Activated CD8-positive, alpha-beta memory T cell treated with anti-CD3 and anti-CD28 coated beads, Interleukin-2, amount 50 U/mL, for 1 hour (primary cell): ENCODE measurements at regions not wholly inside any gene's neighbourhood (a gene's known extent, or its start where the extent isn't known, plus 50 kb on each side); places are given as distances from the start of the nearest gene placed in this dataset.

Experiments used
- DNase-seq: peaks from one replicate; pipeline ENCODE4 v3.0.0-alpha.2; 2020; ENCODE audit errors: extremely low read depth

DNA sequence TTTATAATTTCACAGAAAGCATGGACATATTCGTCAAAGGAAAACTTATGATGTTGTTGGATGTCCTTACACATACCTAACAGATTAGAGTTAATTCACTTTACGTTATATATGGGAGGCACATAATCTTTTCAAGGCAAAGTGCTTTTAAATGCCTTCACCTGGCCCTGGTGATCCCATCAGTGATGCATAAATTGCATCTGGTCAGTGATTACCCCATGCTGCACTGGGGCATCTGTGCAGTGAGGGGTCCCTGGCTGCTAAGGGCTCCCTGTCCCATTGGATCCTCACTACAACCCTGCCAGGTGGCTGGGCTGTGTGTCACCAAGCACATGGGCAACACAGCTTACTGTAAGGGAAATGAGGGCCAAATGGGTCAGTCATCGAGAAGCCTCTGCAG, 441.1 kb downstream of the RPS24 start:
- no peak for DNase-seq

DNA sequence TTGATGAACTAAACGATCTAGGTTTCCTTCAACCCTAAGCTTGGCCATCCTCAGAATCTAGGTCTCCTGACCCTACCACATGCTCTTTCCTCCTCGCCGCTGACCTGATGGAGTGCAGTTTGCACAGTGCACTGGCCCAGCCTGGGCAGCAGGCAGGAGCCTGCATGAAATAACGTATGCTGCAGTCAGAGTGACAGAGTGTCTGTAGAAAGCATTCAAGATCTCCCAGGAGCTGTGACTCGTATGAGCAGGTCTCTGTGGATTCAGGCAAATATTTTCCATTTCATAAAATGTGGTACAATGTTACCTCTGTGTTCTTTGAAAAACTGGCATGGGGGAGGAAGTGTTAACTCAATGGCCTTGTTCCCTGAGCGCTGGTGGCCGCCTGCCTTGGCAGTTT, 441.8 kb downstream of the RPS24 start:
- no peak for DNase-seq

DNA sequence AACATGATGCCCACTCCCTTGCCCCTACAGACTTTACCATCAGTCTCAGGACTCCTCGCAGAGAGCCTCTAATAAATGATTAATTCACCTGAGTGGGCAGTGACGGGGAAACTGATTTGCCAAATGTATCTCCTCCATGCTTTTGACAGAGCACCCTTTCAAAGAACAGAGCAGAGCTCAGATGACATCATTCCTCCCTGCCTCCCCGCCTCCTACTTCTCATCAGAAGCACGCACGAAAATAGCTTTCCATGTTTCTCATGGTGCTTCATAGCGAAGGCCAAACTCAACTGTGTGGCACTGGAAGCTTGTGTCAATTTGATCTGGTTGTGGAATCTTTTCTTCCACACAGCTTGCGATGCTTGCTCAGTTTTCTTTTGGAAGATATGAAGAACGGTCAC, 442.5 kb downstream of the RPS24 start:
- no peak for DNase-seq

DNA sequence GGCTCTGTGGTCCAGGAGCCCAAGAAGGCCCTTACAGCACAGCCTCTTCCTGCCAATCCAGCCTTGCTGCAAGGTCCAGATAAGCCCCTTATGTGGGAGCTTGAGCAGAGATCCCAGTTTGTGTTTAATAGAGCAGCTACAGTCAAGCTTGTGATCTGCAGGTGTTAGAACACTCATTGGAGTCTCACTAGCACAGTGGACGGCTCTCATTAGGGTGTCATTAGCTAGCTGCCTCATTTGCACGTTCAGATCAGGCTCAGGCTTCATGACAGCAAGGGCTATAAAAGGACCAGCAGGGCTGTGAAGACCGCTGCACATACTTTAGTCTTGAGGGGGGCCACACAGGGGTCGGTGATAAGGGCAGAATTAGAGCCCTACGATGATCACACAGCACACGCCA, 443.2 kb downstream of the RPS24 start:
- DNase-seq = no peak

DNA sequence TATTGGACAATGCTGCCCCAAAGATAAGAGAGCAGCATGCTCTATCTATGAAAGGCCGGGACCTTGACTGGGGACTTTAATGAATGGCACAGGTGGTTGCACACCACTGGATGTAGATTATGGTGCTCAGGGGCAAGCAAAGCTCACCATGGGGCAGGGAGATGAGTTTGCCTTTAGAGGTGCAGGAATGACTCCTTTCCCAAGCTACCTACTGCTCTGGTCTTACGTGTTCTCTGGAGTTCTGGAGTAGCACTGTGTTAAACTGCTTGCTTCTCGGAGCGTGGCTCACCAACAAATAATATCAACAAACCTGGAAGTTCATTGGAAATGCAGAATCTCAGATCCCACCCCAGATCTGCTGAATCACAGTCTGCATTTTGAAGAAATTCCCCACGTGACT, 445.3 kb downstream of the RPS24 start:
- DNase-seq = no peak

DNA sequence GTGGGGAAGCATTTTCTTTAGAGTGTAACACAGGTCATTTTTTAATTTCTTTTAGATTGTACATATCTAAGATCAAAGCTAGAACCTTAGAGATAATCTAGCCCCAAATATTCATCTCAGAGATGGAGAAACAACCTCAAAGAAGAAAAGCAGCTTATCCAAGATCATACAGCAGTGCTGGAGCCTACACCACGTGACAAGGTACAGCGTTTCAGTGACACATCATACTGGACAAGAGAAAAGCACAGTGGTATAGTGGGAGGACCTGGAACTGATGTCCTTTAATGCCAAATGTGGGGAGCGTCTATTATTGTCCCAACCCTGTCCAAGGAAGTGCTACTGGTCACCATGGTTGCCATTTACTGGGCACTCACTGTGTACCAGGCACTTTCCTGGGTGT, 445.8 kb downstream of the RPS24 start:
- no peak for DNase-seq

DNA sequence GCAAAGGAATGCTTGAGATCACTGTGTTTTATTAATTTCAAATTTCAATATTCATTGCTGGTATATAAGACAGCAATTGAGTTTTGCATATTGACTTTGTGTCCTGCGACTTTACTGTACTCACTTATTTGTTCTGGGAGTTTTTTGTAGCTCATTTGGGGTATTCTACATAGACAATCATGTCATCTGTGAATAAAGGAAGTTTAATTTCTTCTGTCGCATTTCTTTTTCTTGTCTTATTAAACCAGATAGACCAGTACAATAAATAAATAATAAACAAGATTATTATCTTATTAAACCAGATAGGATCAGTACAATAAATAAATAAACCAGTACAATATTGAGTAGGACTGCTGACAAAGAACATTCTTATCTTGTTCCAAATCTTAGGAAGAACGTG, 448.2 kb downstream of the RPS24 start:
- no peak for DNase-seq

DNA sequence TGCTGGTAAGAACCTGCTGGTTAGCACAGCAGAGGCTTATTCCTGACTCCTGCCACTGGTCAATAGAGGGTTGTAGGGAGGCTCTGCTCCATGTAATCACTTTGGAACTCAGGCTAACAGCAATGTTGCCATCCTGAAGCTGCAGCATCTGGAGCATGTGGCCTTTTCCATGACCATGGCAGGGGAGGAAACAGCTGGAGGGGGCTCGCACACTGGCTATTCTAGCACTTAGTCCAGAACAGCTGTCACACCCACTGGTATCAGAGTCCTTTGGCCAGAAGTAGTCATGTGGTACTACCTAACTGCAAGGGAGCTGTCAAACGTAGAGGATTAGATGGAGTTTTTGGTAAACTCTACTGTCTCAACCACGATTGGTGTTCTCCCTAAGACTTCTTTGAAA, 450.0 kb downstream of the RPS24 start:
- no peak for DNase-seq

DNA sequence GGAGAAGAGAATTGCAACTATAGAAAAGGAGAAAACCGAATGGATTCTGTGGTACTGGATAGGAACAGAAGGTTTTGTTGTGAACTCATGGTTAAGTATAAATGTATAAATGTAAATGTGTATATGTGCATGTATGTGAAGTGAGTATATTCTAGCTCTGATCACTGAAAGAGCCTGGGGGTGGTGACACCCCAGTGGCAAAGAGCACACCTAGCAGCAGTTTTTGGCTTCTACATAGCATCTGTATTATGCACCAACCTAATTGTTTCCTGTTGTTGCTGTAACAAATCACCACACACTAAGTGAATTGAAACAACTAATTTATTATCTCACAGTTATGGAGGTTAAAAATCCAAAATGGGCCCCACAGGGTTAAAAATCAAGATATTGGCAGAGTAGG, 455.4 kb downstream of the RPS24 start:
- DNase-seq = no peak

DNA sequence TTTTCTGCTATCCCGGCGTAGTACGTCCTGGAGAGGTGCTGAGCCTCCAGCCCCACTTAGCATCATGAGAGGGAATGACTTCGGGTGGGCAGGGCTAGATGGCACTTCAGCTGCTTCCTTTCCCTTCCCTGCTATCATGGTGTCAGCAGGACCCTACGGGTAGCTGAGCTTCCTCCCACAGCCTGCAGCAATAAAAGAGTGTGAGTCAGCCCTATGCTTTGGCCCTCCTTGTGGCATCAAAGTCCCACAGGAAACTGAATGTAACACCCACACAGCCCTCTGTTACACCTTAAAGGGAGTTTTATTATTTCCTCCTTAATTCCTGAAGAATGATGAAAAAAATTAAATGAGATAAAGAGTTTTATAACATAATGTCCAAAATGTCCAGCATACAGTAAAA, 458.1 kb downstream of the RPS24 start:
- no peak for DNase-seq

DNA sequence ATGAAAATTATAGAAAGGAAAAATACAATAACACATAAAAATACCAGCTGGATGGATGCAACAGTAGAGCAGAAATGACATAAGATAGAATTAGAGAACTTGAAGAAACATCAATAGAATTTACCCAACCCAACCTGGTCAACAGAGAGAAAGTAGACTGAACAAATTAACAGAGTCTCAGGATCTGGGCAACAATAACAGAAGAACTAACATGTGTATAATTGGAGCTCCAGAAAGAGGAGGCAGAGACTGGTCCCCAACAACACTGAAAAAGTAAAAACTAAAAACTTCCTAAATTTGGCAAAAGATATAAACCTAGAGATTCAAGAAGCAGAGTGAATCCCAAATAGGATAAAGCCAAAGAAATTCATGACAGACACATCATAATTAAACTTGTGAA, 458.8 kb downstream of the RPS24 start:
- DNase-seq = no peak

DNA sequence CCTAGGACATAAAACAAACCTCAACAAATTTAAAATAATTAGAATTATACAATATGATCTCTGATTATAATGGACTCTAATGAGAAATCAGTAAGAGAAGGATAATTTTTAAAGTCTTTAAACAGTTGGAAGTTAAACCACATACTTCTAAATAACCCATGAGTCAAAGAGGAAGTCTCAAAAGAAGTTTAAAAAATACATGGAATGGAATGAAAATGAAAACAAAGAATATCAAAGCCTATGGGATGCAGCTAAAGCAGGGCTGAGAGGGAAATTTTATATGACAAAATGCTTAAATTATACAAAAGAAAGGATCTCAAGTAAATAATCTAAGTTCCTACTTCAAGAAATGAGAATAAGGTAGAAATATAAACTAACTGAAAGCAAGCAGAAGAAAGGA, 460.5 kb downstream of the RPS24 start:
- no peak for DNase-seq

DNA sequence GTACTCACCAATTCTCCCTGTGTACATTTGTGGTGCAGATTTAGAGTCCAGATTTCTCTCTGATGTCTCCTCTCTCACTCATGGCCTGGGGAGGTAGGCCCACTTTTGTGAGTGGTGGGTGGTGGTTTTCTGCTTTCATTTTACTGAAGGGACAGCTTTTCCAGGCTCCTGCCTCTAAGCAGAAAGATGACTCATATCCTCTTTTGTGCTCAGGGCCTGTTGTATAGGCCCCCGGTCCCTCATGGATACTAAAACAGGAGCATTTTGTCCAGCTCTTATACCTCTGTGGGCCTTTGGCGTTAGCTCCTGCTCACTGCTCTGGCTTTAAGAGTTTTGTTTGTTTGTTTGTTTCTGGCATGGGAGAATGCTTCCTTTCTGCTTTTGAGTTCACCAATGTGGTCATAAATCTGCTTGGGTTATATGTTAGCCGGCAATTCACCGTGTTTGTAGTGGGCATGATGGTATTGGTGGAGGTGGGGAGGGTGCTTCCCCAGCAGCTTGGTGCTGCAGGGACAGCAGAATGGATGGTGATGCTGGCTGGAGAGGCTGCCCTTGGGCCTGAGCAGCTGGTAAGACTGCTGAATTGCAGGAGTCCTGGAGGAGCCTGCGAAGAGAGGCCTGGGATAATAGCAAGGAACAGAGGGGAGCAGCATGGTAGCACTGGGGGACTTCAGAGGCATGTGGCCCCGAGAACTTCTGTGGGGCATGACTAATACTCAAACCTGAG, 468.7 kb downstream of the RPS24 start:
- DNase-seq = no peak

DNA sequence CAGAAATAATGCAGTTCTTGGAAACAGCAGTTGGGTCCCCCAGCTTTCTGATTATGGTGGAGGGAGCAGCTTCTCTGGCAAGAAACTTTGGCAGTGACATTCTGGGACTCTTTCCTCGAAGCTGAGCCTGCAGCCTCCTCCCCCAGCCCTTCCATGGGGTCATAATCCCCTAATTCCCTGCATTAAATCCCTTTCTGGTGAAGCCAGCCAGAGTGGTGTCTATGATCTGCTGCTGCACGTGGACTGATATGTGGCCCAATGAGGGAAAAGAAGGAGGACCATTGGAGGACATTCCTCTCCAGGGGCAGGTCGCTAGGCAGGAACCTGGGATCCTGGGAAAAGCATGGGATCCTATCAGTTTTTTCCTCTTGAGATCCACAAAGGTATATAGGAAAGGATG, 470.5 kb downstream of the RPS24 start:
- DNase-seq = no peak

DNA sequence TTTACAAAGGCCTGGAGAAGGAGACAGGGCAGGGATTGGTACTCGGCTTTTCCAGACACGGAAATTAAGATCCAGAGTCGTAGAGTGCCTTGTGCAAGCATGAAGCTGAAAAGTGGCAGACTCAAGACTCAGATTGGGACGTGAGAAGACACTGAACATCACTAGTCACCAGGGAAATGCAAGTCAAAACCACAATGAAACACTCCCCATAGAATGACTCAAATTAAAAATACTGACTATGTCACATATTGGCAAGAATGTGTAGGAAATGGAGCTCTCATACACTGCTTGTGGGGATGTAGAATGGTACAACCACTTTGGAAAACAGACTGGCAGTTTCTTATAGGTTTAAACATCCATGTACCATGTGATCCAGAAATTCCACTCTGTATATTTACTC, 472.0 kb downstream of the RPS24 start:
- DNase-seq = no peak

DNA sequence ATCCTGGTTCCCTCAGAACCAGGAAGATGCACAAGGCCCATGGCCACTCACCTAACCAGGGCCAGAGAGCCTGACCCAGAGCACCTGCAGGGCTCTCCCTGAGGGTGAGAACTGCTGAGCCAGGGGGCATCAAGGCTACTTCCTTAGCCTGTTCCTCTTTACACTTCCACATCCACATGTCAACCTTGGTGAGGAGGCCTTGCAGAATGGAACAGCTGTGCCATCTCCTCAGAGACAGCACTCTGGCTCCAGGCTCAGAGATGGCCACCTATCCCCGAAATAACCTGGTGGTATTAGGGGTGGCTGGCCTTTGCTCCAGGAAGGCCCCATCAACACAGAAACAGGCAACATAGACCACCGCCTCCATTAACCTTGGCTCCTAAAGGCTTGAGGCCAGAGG, 473.0 kb downstream of the RPS24 start:
- no peak for DNase-seq

DNA sequence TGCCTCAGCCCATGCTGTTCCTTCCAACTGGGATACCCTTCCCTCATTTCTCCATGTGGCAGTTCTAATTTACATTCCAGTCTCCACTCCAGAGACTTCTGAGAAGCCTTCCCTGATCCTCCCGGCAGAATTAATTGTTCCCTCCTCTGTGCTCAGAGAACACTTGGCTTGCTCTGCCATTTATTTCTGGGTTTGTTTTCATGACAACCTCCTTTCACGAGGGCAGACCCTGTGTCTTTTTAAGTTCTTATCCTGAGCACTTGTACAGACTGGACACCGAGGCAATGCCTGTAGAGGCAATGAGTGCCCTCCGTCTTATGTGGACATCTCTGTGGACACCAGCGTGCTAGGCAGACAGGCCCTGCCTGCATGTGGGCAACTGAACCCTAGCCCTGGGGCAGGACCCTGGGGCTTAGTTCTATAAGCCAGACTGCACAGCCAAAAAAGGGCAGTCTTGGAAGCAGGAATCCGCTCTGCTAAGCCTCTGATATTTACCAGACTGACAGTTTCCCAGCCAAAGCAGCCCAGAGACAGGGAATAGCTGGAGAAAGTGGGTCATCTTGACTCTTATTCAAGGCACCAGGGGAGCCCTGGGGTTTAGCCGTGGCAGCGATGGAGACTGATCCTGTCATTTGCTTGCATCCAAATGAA, 474.0 kb downstream of the RPS24 start:
- DNase-seq = no peak

DNA sequence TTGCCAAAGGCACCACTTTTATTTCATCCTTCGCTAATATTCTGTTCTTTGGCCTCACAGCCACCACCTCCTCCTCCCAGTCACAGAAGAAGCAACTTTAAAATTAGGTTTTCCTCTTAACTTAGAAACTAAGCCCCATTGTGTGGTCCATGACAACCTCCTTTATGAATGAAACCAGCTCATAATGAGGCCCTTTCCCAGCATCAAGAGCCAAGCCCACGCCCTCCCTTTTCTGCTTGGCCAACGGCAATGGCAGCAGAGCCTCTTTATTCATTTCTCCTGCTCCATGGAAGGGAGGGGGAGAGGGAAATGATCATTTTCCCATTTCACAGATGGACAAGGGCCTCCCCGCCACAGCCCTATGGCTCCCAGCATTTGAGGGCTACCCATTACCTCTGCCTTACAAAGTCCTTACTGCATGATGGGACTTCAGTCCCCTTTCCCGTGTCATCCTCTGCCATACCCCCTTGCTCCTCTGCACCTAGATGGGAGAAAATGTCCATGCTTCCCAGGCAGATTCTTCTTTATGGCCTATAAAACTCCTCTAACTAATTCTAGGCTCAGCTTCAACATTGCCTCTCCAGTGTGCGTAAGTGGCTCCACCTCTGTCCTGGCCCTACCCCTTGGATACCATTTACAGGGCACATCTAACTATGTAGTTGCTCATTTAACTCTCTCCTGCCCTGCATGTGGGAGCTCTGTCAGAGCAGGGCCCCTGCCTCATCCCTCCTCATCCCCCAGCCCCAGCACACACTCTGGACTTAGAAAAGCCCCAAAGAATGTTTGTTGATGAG, 475.5 kb downstream of the RPS24 start:
- no peak for DNase-seq

DNA sequence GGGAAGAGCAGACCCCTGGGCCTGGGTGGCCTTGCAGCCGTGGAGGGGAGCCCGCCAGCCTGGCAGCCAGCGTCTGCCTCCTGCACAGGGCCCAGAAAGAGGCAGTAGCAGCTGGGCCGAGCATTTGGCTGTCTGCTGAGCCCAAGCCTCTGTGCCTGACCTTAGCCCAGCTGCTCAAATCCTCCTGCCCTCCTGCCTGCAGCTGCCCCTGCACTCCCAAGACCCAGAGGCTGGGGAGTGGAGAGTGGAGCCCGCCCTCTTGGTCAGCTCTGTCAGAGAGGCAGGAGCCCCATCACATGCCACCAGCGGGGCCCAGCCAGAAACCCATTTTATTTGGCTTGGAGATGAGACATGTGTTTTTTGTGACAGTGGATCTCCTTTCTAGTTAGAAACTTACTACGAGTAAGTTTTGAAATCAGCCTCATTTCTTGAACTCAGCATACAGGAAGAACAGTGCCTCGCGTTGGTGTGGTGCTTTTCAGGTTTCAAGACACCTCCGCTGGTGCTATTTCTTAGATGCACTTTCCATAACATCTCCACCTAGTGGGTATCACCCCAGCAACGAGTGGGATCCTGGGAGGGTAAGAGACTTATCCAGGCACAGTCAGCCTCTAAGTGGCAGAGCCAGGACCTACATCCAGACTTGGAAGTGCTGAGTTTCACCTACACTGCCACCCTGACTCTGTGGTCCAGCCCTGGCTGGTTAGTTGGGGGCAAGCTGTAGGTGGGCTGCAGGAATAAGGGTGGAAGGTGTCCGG, 477.1 kb downstream of the RPS24 start:
- DNase-seq = no peak

DNA sequence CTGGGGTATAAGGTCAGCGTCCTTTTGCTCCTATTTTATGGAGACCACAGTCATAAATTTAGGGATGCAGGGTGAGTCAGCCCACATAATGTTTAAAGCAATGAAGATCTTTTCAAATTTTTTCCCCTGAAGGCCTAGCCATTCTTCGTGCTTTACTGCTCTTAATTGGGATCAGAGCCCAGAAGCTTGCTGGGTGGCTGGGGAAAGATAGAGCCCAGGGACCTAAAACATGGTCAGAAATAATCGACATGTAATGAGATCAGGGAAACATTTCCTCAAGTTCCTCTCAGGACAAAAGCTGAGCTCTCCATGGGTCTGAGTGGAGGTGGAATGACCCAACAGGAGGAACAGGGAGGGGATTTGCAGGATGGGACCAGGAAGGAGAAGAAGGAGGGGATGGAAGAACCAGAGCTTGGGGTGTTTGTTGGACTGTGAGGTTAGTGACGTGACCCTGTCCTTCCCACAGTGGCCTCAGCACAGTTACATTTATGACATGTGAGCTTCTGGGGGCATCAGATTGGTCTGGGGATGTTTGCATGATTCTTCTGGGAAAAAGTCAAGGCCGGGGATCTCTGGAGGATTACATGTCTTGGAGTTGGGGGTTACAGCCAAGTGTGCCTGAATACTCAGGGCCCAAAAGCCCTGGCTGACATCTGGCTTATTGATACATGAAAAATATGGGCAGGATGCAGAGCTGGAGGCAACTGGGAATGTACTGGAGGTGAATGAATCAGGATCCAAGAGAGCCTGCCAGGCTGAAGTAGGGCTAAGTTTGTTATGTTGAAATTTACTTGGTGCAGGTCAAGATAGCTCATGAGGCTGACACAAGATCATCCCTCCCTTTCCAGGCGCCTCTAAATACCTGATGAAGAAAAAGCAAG, 477.9 kb downstream of the RPS24 start:
- no peak for DNase-seq

DNA sequence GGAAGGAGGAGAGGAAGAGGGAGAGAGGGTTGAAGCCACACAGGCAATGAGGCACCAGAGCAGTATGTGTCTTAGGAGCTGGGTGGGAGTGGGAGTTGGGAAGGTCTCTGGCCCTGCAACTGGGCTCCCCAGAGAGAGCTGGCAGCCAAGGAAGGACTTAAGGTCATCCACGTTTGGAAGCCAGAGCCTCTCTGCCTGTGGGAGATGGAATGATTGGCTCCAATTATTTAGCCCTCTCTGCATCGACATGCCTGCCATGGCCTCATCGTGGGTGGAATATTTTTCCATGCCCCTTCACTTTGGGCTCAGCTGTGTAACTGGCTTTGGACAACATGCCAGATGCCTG, 478.5 kb downstream of the RPS24 start:
- no peak for DNase-seq
